PFSK-1 (cell line): ENCODE measurements at regions not wholly inside any gene's neighbourhood (a gene's known extent, or its start where the extent isn't known, plus 50 kb on each side); places are given as distances from the start of the nearest gene placed in this dataset.

Experiments used
- FOXP2 ChIP-seq: optimal IDR thresholded peaks from 2 replicates; pipeline ENCODE3; 2011; ENCODE audit warnings: borderline replicate concordance, control low read depth, inconsistent platforms; ENCODE audit not compliant: insufficient read depth; ENCODE audit errors: extremely low read length, extremely low read depth
- POLR2AphosphoS5 ChIP-seq: IDR thresholded peaks from 2 replicates; pipeline ENCODE4 v1.6.1; 2012; ENCODE audit warnings: low read depth, mild to moderate bottlenecking, control low read depth, low read length, moderate library complexity
- REST ChIP-seq, 2 experiments: IDR thresholded peaks; 2 replicates each; pipeline versions ENCODE4 v1.6.1 to v1.8.0; 2011 to 2012; ENCODE audit warnings: low read depth in 2 of 2, low read length in 2 of 2, control low read depth in 1 of 2, inconsistent platforms in 1 of 2, mild to moderate bottlenecking in 1 of 2, moderate library complexity in 1 of 2; ENCODE audit not compliant: insufficient read depth in 1 of 2
- SIN3A ChIP-seq: IDR thresholded peaks from 2 replicates; pipeline ENCODE4 v1.6.1; 2012; ENCODE audit warnings: mild to moderate bottlenecking, low read length, moderate library complexity, borderline replicate concordance; ENCODE audit not compliant: insufficient read depth
- TAF1 ChIP-seq: IDR thresholded peaks from 2 replicates; pipeline ENCODE4 v1.6.1; 2012; ENCODE audit warnings: low read length, control low read depth, borderline replicate concordance; ENCODE audit not compliant: insufficient read depth

GRCh38 chr17:15012351-15012980 lies 252.7 kb downstream of the PMP22 start:
- TF ChIP-seq REST (IDR thresholded peaks at IDR 0.05; ENCODE audit: insufficient read depth in 1 of 2, low read depth in 2 of 2, low read length in 2 of 2), result no peak
- no peak for TF ChIP-seq SIN3A
- no peak for TF ChIP-seq FOXP2
- TF ChIP-seq TAF1, result no peak
- TF ChIP-seq POLR2AphosphoS5, result no peak

- no peak for TF ChIP-seq TAF1
- TF ChIP-seq POLR2AphosphoS5, result no peak
- TF ChIP-seq FOXP2, result no peak
- no peak for TF ChIP-seq SIN3A
- no peak for TF ChIP-seq REST (IDR thresholded peaks at IDR 0.05; ENCODE audit: insufficient read depth in 1 of 2, low read depth in 2 of 2, low read length in 2 of 2)
These were observed 256.0 kb downstream of the PMP22 start for GRCh38 chr17:15009087-15009486.

- TF ChIP-seq REST (IDR thresholded peaks at IDR 0.05; ENCODE audit: insufficient read depth in 1 of 2, low read depth in 2 of 2, low read length in 2 of 2), result no peak
- no peak for TF ChIP-seq TAF1
- TF ChIP-seq POLR2AphosphoS5, result no peak
- TF ChIP-seq SIN3A, result no peak
These were observed 258.0 kb downstream of the PMP22 start for GRCh38 chr17:15007147-15007553.

GRCh38 chr17:15006421-15007128 lies 258.6 kb downstream of the PMP22 start:
- TF ChIP-seq FOXP2 (no peak), TAF1 (no peak), SIN3A (no peak), POLR2AphosphoS5 (no peak), REST (IDR thresholded peaks at IDR 0.05; ENCODE audit: insufficient read depth in 1 of 2, low read depth in 2 of 2, low read length in 2 of 2) (no peak)
